ENCODE measurements at regions not wholly inside any gene's neighbourhood (a gene's known extent, or its start where the extent isn't known, plus 50 kb on each side); places are given as distances from the start of the nearest gene placed in this dataset.
"Not testable (repeated sequence)": the region's sequence is repeated elsewhere in the genome, so short reads cannot be mapped to it uniquely, and the experiment has no call there.

GRCh38 chr3:156040041-156040440 is 80.3 kb upstream of the KCNAB1 start:
- no peak overlapping the region for H3K27ac ChIP-seq
- H3K36me3 ChIP-seq = no peaks in the 10 kb centered on the region
- intact Hi-C loops (cut with DNase I; ENCODE audit: low total_unique reads) = no loop called here
- no peaks in the 10 kb centered on the region for H3K27me3 ChIP-seq
- in situ Hi-C loops (cut with MboI; ENCODE audit: low pct_ligation_motif_present in 1 of 4, low pct_unique_long_range_greater_than_20kb in 1 of 4, low sequenced_read_pairs in 3 of 4) = no loop called here
- H3K9me3 ChIP-seq = no peaks in the 10 kb centered on the region
- no peak overlapping the region for H3K4me3 ChIP-seq
- no peaks in the 10 kb centered on the region for H3K4me1 ChIP-seq
- WGBS, 2 donors (ENCODE audit: low coverage in 1 of 2) = 50 to 74% methylated on average over 1 of the region's 1 CpG
- no peak for DNase-seq
- no peak for TF ChIP-seq POLR2A (IDR thresholded peaks at IDR 0.05)
- no peak for TF ChIP-seq POLR2AphosphoS5 (IDR thresholded peaks at IDR 0.05)
- no peak for TF ChIP-seq CTCF (IDR thresholded peaks at IDR 0.05)
- TF ChIP-seq EP300 (IDR thresholded peaks at IDR 0.05; ENCODE audit: low read depth) = no peak

- WGBS, 2 donors (ENCODE audit: low coverage in 1 of 2) = 94% methylated on average over 36 of the region's 36 CpGs; no CpG with 5 or more reads in 1 of the 2 donors
- H3K36me3 ChIP-seq; in situ Hi-C loops (cut with MboI; ENCODE audit: low pct_ligation_motif_present in 1 of 4, low pct_unique_long_range_greater_than_20kb in 1 of 4, low sequenced_read_pairs in 3 of 4); intact Hi-C loops (cut with DNase I; ENCODE audit: low total_unique reads); DNase-seq; H3K9me3 ChIP-seq; H3K27ac ChIP-seq; H3K4me1 ChIP-seq; H3K4me3 ChIP-seq; H3K27me3 ChIP-seq: not testable (repeated sequence)
Observed at GRCh38 chr3:156041216-156041841, 79.0 kb upstream of the KCNAB1 start.

- WGBS, 2 donors (ENCODE audit: low coverage in 1 of 2) = 85% methylated on average over 7 of the region's 7 CpGs; no CpG with 5 or more reads in 1 of the 2 donors
- in situ Hi-C loops (cut with MboI; ENCODE audit: low pct_ligation_motif_present in 1 of 4, low pct_unique_long_range_greater_than_20kb in 1 of 4, low sequenced_read_pairs in 3 of 4) = not testable (repeated sequence)
Observed at GRCh38 chr3:156041856-156042255, 78.5 kb upstream of the KCNAB1 start.

GRCh38 chr3:156043832-156044633 is 76.3 kb upstream of the KCNAB1 start:
- TF ChIP-seq CTCF (IDR thresholded peaks at IDR 0.05) = peak; percentile 55 to 71 (median 61)
- intact Hi-C loops (cut with DNase I; ENCODE audit: low total_unique reads); H3K27ac ChIP-seq; H3K27me3 ChIP-seq; H3K4me1 ChIP-seq; H3K4me3 ChIP-seq; in situ Hi-C loops (cut with MboI; ENCODE audit: low pct_ligation_motif_present in 1 of 4, low pct_unique_long_range_greater_than_20kb in 1 of 4, low sequenced_read_pairs in 3 of 4); H3K9me3 ChIP-seq; H3K36me3 ChIP-seq: not testable (repeated sequence)
- 50% methylated on average over 16 of the region's 17 CpGs; no CpG with 5 or more reads in 1 of the 2 donors for WGBS, 2 donors (ENCODE audit: low coverage in 1 of 2)
- DNase-seq = peak; percentile 36

More at GRCh38 chr3:156041856-156042255, 78.5 kb upstream of the KCNAB1 start:
- H3K4me3 ChIP-seq; DNase-seq; H3K27me3 ChIP-seq; intact Hi-C loops (cut with DNase I; ENCODE audit: low total_unique reads); H3K27ac ChIP-seq; H3K4me1 ChIP-seq; H3K9me3 ChIP-seq; H3K36me3 ChIP-seq: not testable (repeated sequence)

GRCh38 chr3:156044634-156044975 is 75.8 kb upstream of the KCNAB1 start:
- WGBS, 2 donors (ENCODE audit: low coverage in 1 of 2) = 93% methylated on average over 13 of the region's 13 CpGs; no CpG with 5 or more reads in 1 of the 2 donors
- Histone ChIP-seq H3K9me3 (no peaks in the 10 kb centered on the region), H3K4me1 (no peaks in the 10 kb centered on the region), H3K27me3 (no peaks in the 10 kb centered on the region), H3K27ac (no peak overlapping the region), H3K4me3 (no peak overlapping the region), H3K36me3 (no peaks in the 10 kb centered on the region)
- TF ChIP-seq CTCF (IDR thresholded peaks at IDR 0.05) = no peak
- no peak for TF ChIP-seq EP300 (IDR thresholded peaks at IDR 0.05; ENCODE audit: low read depth)
- TF ChIP-seq POLR2A (IDR thresholded peaks at IDR 0.05) = no peak
- TF ChIP-seq POLR2AphosphoS5 (IDR thresholded peaks at IDR 0.05) = no peak
- intact Hi-C loops (cut with DNase I; ENCODE audit: low total_unique reads) (no loop called here), in situ Hi-C loops (cut with MboI; ENCODE audit: low pct_ligation_motif_present in 1 of 4, low pct_unique_long_range_greater_than_20kb in 1 of 4, low sequenced_read_pairs in 3 of 4) (no loop called here)
- DNase-seq = no peak

GRCh38 chr3:156048483-156048882 is 71.9 kb upstream of the KCNAB1 start:
- H3K27ac ChIP-seq; DNase-seq; H3K4me3 ChIP-seq; H3K36me3 ChIP-seq; H3K9me3 ChIP-seq; intact Hi-C loops (cut with DNase I; ENCODE audit: low total_unique reads); H3K27me3 ChIP-seq; H3K4me1 ChIP-seq; in situ Hi-C loops (cut with MboI; ENCODE audit: low pct_ligation_motif_present in 1 of 4, low pct_unique_long_range_greater_than_20kb in 1 of 4, low sequenced_read_pairs in 3 of 4): not testable (repeated sequence)
- 57 to 90% methylated on average over 1 to 3 of the region's 3 CpGs for WGBS, 2 donors (ENCODE audit: low coverage in 1 of 2)

Data from transverse colon (tissue), 4 donors.